HG03378 (cell line): ENCODE measurements at regions not wholly inside any gene's neighbourhood (a gene's known extent, or its start where the extent isn't known, plus 50 kb on each side); places are given as distances from the start of the nearest gene placed in this dataset.

ENCODE experiments used
- ATAC-seq: cut with Tn5 transposase; IDR thresholded peaks from one replicate; pipeline ENCODE4 v1.9.1; 2021; ENCODE audit warnings: mild to moderate bottlenecking, moderate library complexity; ENCODE audit not compliant: unreplicated experiment

- ATAC-seq = no peak
Measured at GRCh38 chr3:159123877-159124276, 322.0 kb downstream of the MFSD1 start.

GRCh38 chr3:159126261-159127020 is 324.6 kb downstream of the MFSD1 start:
- no peak for ATAC-seq

GRCh38 chr3:159127021-159127392 is 325.2 kb downstream of the MFSD1 start:
- no peak for ATAC-seq

- ATAC-seq = no peak
Measured at GRCh38 chr3:159128628-159129027, 326.8 kb downstream of the MFSD1 start.

DNA sequence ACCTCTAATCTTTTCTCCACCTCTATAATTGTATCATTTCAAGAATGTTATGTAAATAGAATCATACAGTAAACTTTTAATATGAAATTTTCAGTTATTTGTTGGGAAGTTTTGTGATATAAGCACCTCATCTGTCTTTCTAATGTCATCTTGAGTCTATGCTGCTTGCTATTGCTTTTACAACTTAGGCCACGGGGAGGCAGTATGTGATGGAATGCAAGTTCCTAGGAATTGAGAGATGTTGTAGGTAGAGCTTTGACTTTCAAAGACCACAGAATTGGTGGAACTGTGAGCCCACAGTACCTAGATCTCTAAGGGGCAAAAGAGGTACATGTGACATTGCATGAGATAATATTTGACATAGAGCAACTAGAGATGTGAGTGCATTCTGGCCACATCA is 328.3 kb downstream of the MFSD1 start:
- no peak for ATAC-seq

GRCh38 chr3:159131376-159131775 is 329.5 kb downstream of the MFSD1 start:
- no peak for ATAC-seq

- ATAC-seq = no peak
Measured at GRCh38 chr3:159137949-159138348, 336.1 kb downstream of the MFSD1 start.

DNA sequence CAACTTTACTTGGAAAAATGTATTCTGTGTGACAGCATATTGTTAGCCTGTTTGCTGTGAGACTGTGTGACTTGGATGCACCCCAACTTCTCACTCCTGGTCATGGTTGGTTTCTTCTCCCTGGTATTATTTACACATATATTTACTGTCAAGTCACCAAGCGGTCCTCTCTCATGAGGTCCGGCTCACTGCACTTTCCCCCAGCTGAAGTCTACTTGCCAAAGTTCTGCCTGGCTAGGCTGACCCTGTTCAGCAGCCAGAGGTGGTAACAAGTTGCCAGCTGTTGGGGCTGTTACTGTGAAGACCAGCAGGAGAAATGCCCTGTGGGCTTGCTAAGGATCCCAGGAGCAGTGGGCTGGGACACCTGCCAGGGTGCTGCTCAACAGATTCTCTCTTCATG is 337.5 kb downstream of the MFSD1 start:
- no peak for ATAC-seq

DNA sequence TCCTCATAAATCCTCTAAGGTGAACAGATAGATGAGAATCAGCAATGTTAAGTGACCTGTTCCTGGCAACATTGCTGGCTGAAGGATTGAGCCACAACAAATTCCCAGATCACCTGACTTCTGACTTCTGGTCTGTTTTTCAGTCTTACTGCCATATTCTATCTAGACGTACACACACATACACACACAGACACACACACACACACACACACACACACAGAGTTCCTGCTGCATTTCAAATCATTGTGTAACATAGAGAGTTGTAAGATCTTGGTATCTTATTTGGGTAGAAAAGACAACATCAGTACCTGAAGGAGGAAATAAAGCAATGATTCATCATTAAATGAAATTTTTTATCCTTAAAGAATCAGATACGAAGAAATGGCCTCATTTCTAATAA is 342.6 kb downstream of the MFSD1 start:
- no peak for ATAC-seq

- no peak for ATAC-seq
Measured at GRCh38 chr3:159144891-159145290, 343.0 kb downstream of the MFSD1 start.

DNA sequence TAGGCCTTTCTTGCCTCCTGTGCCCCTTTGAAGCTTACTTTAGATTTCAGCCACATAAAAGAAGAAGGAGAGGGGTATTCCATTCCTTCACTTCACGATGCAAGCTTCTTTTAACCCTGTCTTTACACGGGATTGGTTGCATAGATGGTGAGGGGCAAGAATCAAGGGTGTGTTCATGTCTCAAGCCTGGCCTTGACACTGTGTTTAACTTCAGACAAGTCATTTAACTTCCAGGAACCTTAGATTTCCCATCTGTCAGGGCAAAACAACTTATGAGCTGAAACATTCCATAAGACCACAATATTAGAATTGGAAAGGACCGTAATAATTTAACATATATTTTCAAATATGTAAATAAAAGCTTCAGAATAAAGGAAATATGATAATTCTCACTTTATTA is 344.5 kb downstream of the MFSD1 start:
- ATAC-seq = no peak

DNA sequence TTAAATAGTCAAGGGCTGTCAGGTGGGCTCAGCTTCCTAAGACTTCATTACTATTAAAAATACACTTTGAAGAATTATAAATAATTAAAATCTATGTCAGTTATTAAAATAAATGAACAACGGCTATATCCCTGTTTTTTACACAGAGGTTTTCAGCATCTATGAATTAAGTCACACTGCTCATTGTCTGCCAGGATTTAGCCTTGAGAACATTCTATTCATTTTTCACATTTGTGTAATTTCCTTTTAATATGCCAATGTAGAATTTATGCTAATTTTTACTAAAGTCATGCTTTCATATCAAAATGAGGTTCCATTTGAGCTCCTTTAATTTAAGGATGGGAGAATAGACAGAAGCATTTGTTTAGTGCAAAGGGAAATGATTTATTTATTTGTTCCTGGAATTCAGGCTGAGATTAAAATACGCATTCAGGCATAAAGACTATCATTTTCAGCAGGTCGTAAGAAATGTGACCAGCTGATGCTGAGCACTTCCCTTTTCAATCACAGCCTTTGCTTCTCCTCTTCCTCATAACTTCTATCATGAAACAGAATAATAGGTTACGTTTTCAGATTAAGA is 345.1 kb downstream of the MFSD1 start:
- no peak for ATAC-seq

GRCh38 chr3:159147813-159148212 is 346.0 kb downstream of the MFSD1 start:
- no peak for ATAC-seq

DNA sequence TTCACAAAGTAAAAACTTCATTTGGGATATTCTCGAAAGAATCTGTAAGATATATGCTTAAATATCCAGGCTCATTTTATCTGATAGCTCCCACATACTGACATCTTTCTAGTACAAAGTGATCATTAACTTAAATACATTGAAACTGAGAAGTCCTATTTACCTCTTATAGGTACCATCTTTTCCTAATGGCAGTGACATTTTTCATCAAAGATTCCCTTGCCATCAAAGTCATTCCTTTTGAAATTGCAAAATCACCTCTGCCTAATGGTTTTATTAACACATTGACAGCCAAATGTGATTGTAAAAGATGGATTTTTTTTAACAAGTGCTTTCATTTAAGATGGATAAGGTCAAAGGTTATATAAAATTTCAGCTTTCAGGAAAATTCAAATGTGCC is 346.6 kb downstream of the MFSD1 start:
- no peak for ATAC-seq

- ATAC-seq = no peak
Measured at GRCh38 chr3:159149131-159149530, 347.3 kb downstream of the MFSD1 start.

DNA sequence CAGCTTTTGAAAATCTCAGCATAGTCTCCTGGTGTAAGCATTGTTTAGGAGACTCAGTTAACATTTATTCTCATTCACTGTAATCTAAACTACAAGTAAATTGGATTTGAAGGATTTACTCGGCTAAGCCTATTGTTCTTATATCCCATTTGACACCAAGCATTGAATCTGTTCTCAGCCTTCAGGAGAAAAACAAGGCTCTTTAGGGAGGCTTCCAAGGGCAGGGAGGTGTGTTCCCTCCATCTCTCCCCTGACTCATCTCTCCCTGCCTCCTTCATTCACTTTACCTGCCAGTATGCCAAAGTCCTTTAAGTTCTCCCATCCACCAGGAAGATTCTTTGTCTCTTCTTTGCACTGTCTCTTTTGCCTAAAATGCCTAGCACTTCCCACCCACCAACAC is 347.8 kb downstream of the MFSD1 start:
- ATAC-seq = no peak

- ATAC-seq = no peak
Measured at GRCh38 chr3:159150180-159150579, 348.3 kb downstream of the MFSD1 start.

- no peak for ATAC-seq
Measured at GRCh38 chr3:159151130-159151529, 349.3 kb downstream of the MFSD1 start.

DNA sequence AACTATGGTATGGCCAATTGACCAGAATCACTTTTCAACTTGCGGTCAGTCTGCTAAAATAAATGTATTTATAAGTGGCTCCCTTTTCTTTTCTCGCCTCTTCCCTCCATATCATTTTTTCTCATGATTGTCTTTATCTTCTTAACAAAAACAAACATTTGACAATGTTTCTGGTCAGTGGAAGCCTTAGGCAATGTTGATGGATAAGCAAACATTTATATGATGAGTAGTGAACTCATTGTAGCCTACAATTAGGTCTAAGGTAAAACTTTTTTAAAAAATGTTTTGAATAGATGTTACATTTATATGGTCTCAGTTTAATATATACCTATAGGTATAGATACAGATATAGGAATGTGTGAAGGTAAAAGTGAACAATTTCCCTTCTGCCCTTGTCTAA is 355.4 kb downstream of the MFSD1 start:
- ATAC-seq = no peak

DNA sequence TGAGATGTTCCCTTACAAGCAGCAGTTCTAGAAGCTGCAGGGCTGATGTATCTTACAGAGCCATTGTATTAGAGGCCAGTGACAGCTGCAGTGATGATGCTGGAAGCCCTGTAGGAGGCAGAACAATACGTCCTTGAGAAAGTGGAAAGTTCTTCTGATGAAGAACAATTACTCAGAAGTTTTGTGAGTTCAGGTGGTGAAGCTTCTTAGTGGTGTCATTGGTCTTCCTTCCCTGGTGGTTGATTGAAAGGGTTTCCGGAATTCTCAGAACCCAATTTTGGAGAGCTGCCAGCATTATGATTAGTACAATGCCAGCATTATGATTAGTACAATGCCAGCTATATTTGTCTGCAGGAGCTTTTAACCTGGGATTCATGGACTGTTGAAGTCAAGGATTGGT is 356.4 kb downstream of the MFSD1 start:
- no peak for ATAC-seq

- no peak for ATAC-seq
Measured at GRCh38 chr3:159158801-159159200, 356.9 kb downstream of the MFSD1 start.

GRCh38 chr3:159159546-159159945 is 357.7 kb downstream of the MFSD1 start:
- no peak for ATAC-seq

- ATAC-seq = no peak
Measured at GRCh38 chr3:159163656-159164055, 361.8 kb downstream of the MFSD1 start.
